T-cell (primary cell): ENCODE measurements at regions not wholly inside any gene's neighbourhood (a gene's known extent, or its start where the extent isn't known, plus 50 kb on each side); places are given as distances from the start of the nearest gene placed in this dataset.

Experiments
- ATAC-seq, 4 experiments: fragments of 200-7000 bp in 3 of 4; fragments of 150-1000 bp in 1 of 4; cut with Tn5 transposase; replicated peaks in 1 of 4; 1 replicate in 3 of 4; 2 replicates in 1 of 4; pipeline ENCODE4 v1.10.0; 2021; ENCODE audit warnings: moderate library complexity in 3 of 4, mild to moderate bottlenecking in 2 of 4, moderate number of reproducible peaks in 1 of 4
- CTCF ChIA-PET, 2 donors: fragments of 300-600 bp; sonication (Branson Sonifier 250); formaldehyde crosslinking; loops; one replicate each; lab custom pipeline; 2022; ENCODE audit warnings: antibody characterized with exemption in 2 of 2; lab: Charles Lee
- POLR2A ChIA-PET, 2 donors: fragments of 300-600 bp; sonication (Branson Sonifier 250); formaldehyde crosslinking; loops; one replicate each; lab custom pipeline; 2022; ENCODE audit warnings: antibody characterized with exemption in 2 of 2; lab: Charles Lee
- DNase-seq, 35 experiments: peaks; one replicate each; pipeline versions ENCODE4 v3.0.0 to v3.0.0-alpha.2; 2013 to 2023
- H3K27ac ChIP-seq: one replicate; pipeline ENCODE4 v1.5.1; 2013; ENCODE audit warnings: low read length
- H3K27me3 ChIP-seq, 2 experiments: replicated peaks in 1 of 2; 1 replicate in 1 of 2; 2 replicates in 1 of 2; pipeline versions ENCODE4 v1.6.1 to v1.7.0; 2013; ENCODE audit warnings: low read length in 1 of 2, mixed read lengths in 1 of 2; ENCODE audit not compliant: control insufficient read depth in 2 of 2, insufficient read depth in 2 of 2; ENCODE audit errors: extremely low read depth in 1 of 2
- H3K36me3 ChIP-seq, 2 donors: 1 replicate in 1 of 2; 2 replicates in 1 of 2; pipeline versions ENCODE4 v1.6.1 to v1.7.0; 2013; ENCODE audit warnings: low read length in 1 of 2; ENCODE audit not compliant: control insufficient read depth in 2 of 2, insufficient read depth in 1 of 2; ENCODE audit errors: extremely low read depth in 1 of 2
- H3K4me1 ChIP-seq, 2 experiments: 1 replicate in 1 of 2; 2 replicates in 1 of 2; pipeline versions ENCODE4 v1.6.1 to v1.7.0; 2013; ENCODE audit warnings: low read length in 2 of 2, mixed read lengths in 1 of 2; ENCODE audit not compliant: insufficient read depth in 2 of 2, control insufficient read depth in 1 of 2; ENCODE audit errors: extremely low read depth in 1 of 2
- H3K4me3 ChIP-seq, 2 donors: 1 replicate in 1 of 2; 2 replicates in 1 of 2; pipeline versions ENCODE4 v1.5.1 to v1.7.0; 2013; ENCODE audit warnings: mild to moderate bottlenecking in 2 of 2, low read length in 1 of 2, moderate library complexity in 1 of 2; ENCODE audit not compliant: control insufficient read depth in 1 of 2; ENCODE audit errors: extremely low read depth in 1 of 2
- H3K9me3 ChIP-seq: 2 replicates; pipeline ENCODE4 v1.7.0; 2013
- H3K27ac Mint-ChIP-seq, 2 donors: one replicate each; pipeline ENCODE4 v1.8.0; 2020 to 2021; ENCODE audit warnings: mild to moderate bottlenecking in 2 of 2, mixed read lengths in 2 of 2
- H3K27me3 Mint-ChIP-seq, 2 donors: one replicate each; pipeline ENCODE4 v1.8.0; 2021 to 2022; ENCODE audit warnings: mixed read lengths in 2 of 2
- H3K36me3 Mint-ChIP-seq: one replicate; pipeline ENCODE4 v1.8.0; 2021; ENCODE audit warnings: mixed read lengths
- H3K4me1 Mint-ChIP-seq, 3 donors: one replicate each; pipeline ENCODE4 v1.8.0; 2020 to 2022; ENCODE audit warnings: mixed read lengths in 3 of 3, mild to moderate bottlenecking in 1 of 3
- H3K4me3 Mint-ChIP-seq, 3 donors: one replicate each; pipeline ENCODE4 v1.8.0; 2020 to 2022; ENCODE audit warnings: mild to moderate bottlenecking in 3 of 3, mixed read lengths in 3 of 3, moderate library complexity in 3 of 3
- H3K9me3 Mint-ChIP-seq, 3 donors: one replicate each; pipeline ENCODE4 v1.8.0; 2020 to 2022; ENCODE audit warnings: mixed read lengths in 3 of 3
- WGBS: methylation state at CpG from one replicate; pipeline ENCODE4 v1.1.5; 2013; ENCODE audit warnings: missing lambda C conversion rate; ENCODE audit not compliant: insufficient coverage; 5-methylcytosine and 5-hydroxymethylcytosine counted together

GRCh38 chr14:100434911-100435438 lies 111.8 kb downstream of the SLC25A47 start:
- WGBS, result 76% methylated on average over 3 of the region's 6 CpGs
- no peak overlapping the region for H3K27ac Mint-ChIP-seq
- peaks cover 4% of the 10 kb centered on the region for H3K36me3 Mint-ChIP-seq
- ChIA-PET CTCF (no interaction called here), POLR2A (no interaction called here)
- no peaks in the 10 kb centered on the region for H3K27me3 ChIP-seq
- DNase-seq (no peak), ATAC-seq (no peak)
- H3K4me1 Mint-ChIP-seq, result peaks cover 5 to 14% (median 10%) of the 10 kb centered on the region in 3 donors
- no peak overlapping the region for H3K4me3 ChIP-seq
- H3K27ac ChIP-seq, result no peak overlapping the region
- no peaks in the 10 kb centered on the region for H3K9me3 Mint-ChIP-seq
- H3K27me3 Mint-ChIP-seq, result no peaks in the 10 kb centered on the region
- no peak overlapping the region for H3K4me3 Mint-ChIP-seq
- no peaks in the 10 kb centered on the region for H3K9me3 ChIP-seq
- H3K36me3 ChIP-seq, result no peaks in the 10 kb centered on the region
- H3K4me1 ChIP-seq, result no peaks in the 10 kb centered on the region

- Histone ChIP-seq H3K27ac (no peak overlapping the region), H3K4me1 (no peaks in the 10 kb centered on the region), H3K4me3 (no peak overlapping the region), H3K36me3 (no peaks in the 10 kb centered on the region), H3K27me3 (no peaks in the 10 kb centered on the region), H3K9me3 (no peaks in the 10 kb centered on the region)
- H3K9me3 Mint-ChIP-seq, result no peaks in the 10 kb centered on the region
- ChIA-PET POLR2A (no interaction called here), CTCF (no interaction called here)
- ATAC-seq (no peak), DNase-seq (no peak)
- H3K4me3 Mint-ChIP-seq, result no peak overlapping the region
- peaks cover 10 to 19% (median 13%) of the 10 kb centered on the region in 3 donors for H3K4me1 Mint-ChIP-seq
- peaks cover 4% of the 10 kb centered on the region for H3K36me3 Mint-ChIP-seq
- no peak overlapping the region for H3K27ac Mint-ChIP-seq
- 100% methylated on average over 1 of the region's 3 CpGs for WGBS
- H3K27me3 Mint-ChIP-seq, result no peaks in the 10 kb centered on the region
These were observed 112.3 kb downstream of the SLC25A47 start for GRCh38 chr14:100435459-100435858.

- Histone ChIP-seq H3K4me1 (no peaks in the 10 kb centered on the region), H3K27ac (no peak overlapping the region), H3K4me3 (no peak overlapping the region), H3K27me3 (no peaks in the 10 kb centered on the region), H3K36me3 (no peaks in the 10 kb centered on the region), H3K9me3 (no peaks in the 10 kb centered on the region)
- H3K4me3 Mint-ChIP-seq, result no peak overlapping the region
- H3K36me3 Mint-ChIP-seq, result peaks cover 4% of the 10 kb centered on the region
- peaks cover 20 to 22% (median 21%) of the 10 kb centered on the region in 3 donors for H3K4me1 Mint-ChIP-seq
- no peaks in the 10 kb centered on the region for H3K27me3 Mint-ChIP-seq
- ChIA-PET POLR2A (no interaction called here), CTCF (no interaction called here)
- no peak for ATAC-seq
- DNase-seq, result no peak
- H3K27ac Mint-ChIP-seq, result no peak overlapping the region
- 96% methylated on average over 5 of the region's 7 CpGs for WGBS
- H3K9me3 Mint-ChIP-seq, result no peaks in the 10 kb centered on the region
These were observed 113.7 kb downstream of the SLC25A47 start for GRCh38 chr14:100436745-100437406.

GRCh38 chr14:100438271-100438670 lies 115.1 kb downstream of the SLC25A47 start:
- Histone ChIP-seq H3K27ac (no peak overlapping the region), H3K36me3 (no peaks in the 10 kb centered on the region), H3K4me3 (no peak overlapping the region), H3K4me1 (no peaks in the 10 kb centered on the region), H3K27me3 (no peaks in the 10 kb centered on the region), H3K9me3 (no peaks in the 10 kb centered on the region)
- POLR2A ChIA-PET, result no interaction called here
- CTCF ChIA-PET, result interaction anchor here in 1 of 2 donors (1.1 kb wide), 1 partner anchor 220 kb away, joined by 3 read pairs; no protein-coding TSS in a partner anchor
- Mint-ChIP-seq H3K4me1 (peaks cover 20 to 28% (median 24%) of the 10 kb centered on the region in 3 donors), H3K36me3 (no peaks in the 10 kb centered on the region), H3K4me3 (no peak overlapping the region), H3K9me3 (no peaks in the 10 kb centered on the region), H3K27ac (no peak overlapping the region), H3K27me3 (no peaks in the 10 kb centered on the region)
- no peak for DNase-seq
- no peak for ATAC-seq
- WGBS, result 100% methylated on average over 3 of the region's 5 CpGs

GRCh38 chr14:100438678-100439592 lies 115.8 kb downstream of the SLC25A47 start:
- ChIA-PET CTCF (interaction anchor here in 1 of 2 donors (1.1 kb wide), 1 partner anchor 219 kb away, joined by 3 read pairs; no protein-coding TSS in a partner anchor), POLR2A (no interaction called here)
- Histone ChIP-seq H3K4me1 (no peaks in the 10 kb centered on the region), H3K27ac (no peak overlapping the region), H3K4me3 (no peak overlapping the region), H3K27me3 (no peaks in the 10 kb centered on the region), H3K36me3 (no peaks in the 10 kb centered on the region), H3K9me3 (no peaks in the 10 kb centered on the region)
- Mint-ChIP-seq H3K36me3 (no peaks in the 10 kb centered on the region), H3K27me3 (no peaks in the 10 kb centered on the region), H3K4me1 (peaks cover 20 to 31% (median 24%) of the 10 kb centered on the region in 3 donors), H3K27ac (no peak overlapping the region), H3K9me3 (no peaks in the 10 kb centered on the region), H3K4me3 (no peak overlapping the region)
- DNase-seq (peak in 1 of 35 experiments; percentile 5), ATAC-seq (peak in 3 of 4 experiments; percentile 37 to 64 (median 56))
- 40% methylated on average over 10 of the region's 10 CpGs for WGBS

GRCh38 chr14:100439781-100440180 lies 116.6 kb downstream of the SLC25A47 start:
- CTCF ChIA-PET, result no interaction called here
- POLR2A ChIA-PET, result no interaction called here
- Mint-ChIP-seq H3K36me3 (no peaks in the 10 kb centered on the region), H3K27ac (no peak overlapping the region), H3K4me3 (no peak overlapping the region), H3K27me3 (no peaks in the 10 kb centered on the region), H3K9me3 (no peaks in the 10 kb centered on the region), H3K4me1 (peaks cover 20 to 31% (median 24%) of the 10 kb centered on the region in 3 donors)
- Histone ChIP-seq H3K36me3 (no peaks in the 10 kb centered on the region), H3K27me3 (no peaks in the 10 kb centered on the region), H3K4me1 (no peaks in the 10 kb centered on the region), H3K9me3 (no peaks in the 10 kb centered on the region), H3K27ac (no peak overlapping the region), H3K4me3 (no peak overlapping the region)
- ATAC-seq (no peak), DNase-seq (no peak)
- WGBS, result 100% methylated on average over 3 of the region's 6 CpGs
